Osteoblast (primary cell): ENCODE measurements at regions not wholly inside any gene's neighbourhood (a gene's known extent, or its start where the extent isn't known, plus 50 kb on each side); places are given as distances from the start of the nearest gene placed in this dataset.

ENCODE experiments used
- DNase-seq: peaks from one replicate; pipeline ENCODE4 v3.0.0; 2011; ENCODE audit warnings: low spot score, mixed read lengths; ENCODE audit not compliant: insufficient read length; ENCODE audit errors: missing footprints
- H2AFZ ChIP-seq: 2 replicates; pipeline ENCODE4 v1.6.0; 2011; ENCODE audit warnings: mild to moderate bottlenecking, low read length
- H3K27ac ChIP-seq: 2 replicates; pipeline ENCODE4 v1.5.1; 2011; ENCODE audit warnings: mild to moderate bottlenecking, low read depth, low read length, moderate library complexity
- H3K27me3 ChIP-seq: 2 replicates; pipeline ENCODE4 v1.6.0; 2012; ENCODE audit warnings: mild to moderate bottlenecking, control low read depth, inconsistent platforms, low read length, moderate library complexity; ENCODE audit not compliant: insufficient read depth
- H3K36me3 ChIP-seq: 2 replicates; pipeline ENCODE4 v1.5.1; 2011; ENCODE audit warnings: mild to moderate bottlenecking, low read length, control low read depth, moderate library complexity; ENCODE audit not compliant: insufficient read depth
- H3K4me1 ChIP-seq: 2 replicates; pipeline ENCODE4 v1.5.1; 2011; ENCODE audit warnings: mild to moderate bottlenecking, low read length, control low read depth, moderate library complexity; ENCODE audit not compliant: insufficient read depth
- H3K4me2 ChIP-seq: 2 replicates; pipeline ENCODE4 v1.6.0; 2011; ENCODE audit warnings: mild to moderate bottlenecking, low read length; ENCODE audit not compliant: insufficient read depth
- H3K4me3 ChIP-seq: fragments of 200-600 bp; sonication (generic); 3 replicates; pipeline ENCODE4 v1.5.1; 2012; ENCODE audit warnings: mild to moderate bottlenecking, low read length, inconsistent platforms; ENCODE audit not compliant: insufficient read depth
- H3K79me2 ChIP-seq: 2 replicates; pipeline ENCODE4 v1.6.0; 2012; ENCODE audit warnings: mild to moderate bottlenecking, low read length, control low read depth, inconsistent platforms; ENCODE audit not compliant: insufficient read depth
- H3K9me3 ChIP-seq: 2 replicates; pipeline ENCODE4 v1.5.1; 2011; ENCODE audit warnings: low read depth, low read length, control low read depth
- H4K20me1 ChIP-seq: 2 replicates; pipeline ENCODE4 v1.6.0; 2012; ENCODE audit warnings: mild to moderate bottlenecking, low read length, control low read depth; ENCODE audit not compliant: insufficient read depth
- CTCF ChIP-seq: IDR thresholded peaks from 2 replicates; pipeline ENCODE4 v1.5.1; 2011; ENCODE audit warnings: mild to moderate bottlenecking, low read depth, low read length, moderate library complexity; ENCODE audit errors: extremely low read depth

GRCh38 chr6:17200395-17200794 is 80.8 kb upstream of the RBM24 start:
- no peaks in the 10 kb centered on the region for H3K27me3 ChIP-seq
- no peaks in the 10 kb centered on the region for H3K4me1 ChIP-seq
- H4K20me1 ChIP-seq: no peaks in the 10 kb centered on the region
- H2AFZ ChIP-seq: no peak overlapping the region
- no peak overlapping the region for H3K4me2 ChIP-seq
- no peaks in the 10 kb centered on the region for H3K36me3 ChIP-seq
- H3K9me3 ChIP-seq: no peaks in the 10 kb centered on the region
- no peak overlapping the region for H3K4me3 ChIP-seq
- TF ChIP-seq CTCF: no peak
- DNase-seq: no peak
- no peaks in the 10 kb centered on the region for H3K79me2 ChIP-seq
- no peak overlapping the region for H3K27ac ChIP-seq

- Histone ChIP-seq H3K4me3 (no peak overlapping the region), H3K4me2 (peak overlapping the region; percentile 18), H2AFZ (peak overlapping the region; percentile 29), H3K27me3 (no peaks in the 10 kb centered on the region), H4K20me1 (no peaks in the 10 kb centered on the region), H3K9me3 (no peaks in the 10 kb centered on the region), H3K27ac (no peak overlapping the region), H3K79me2 (no peaks in the 10 kb centered on the region), H3K4me1 (no peaks in the 10 kb centered on the region), H3K36me3 (no peaks in the 10 kb centered on the region)
- DNase-seq: no peak
- no peak for TF ChIP-seq CTCF
Measured at GRCh38 chr6:17202526-17202925, 78.6 kb upstream of the RBM24 start.

GRCh38 chr6:17204533-17204932 is 76.6 kb upstream of the RBM24 start:
- DNase-seq: no peak
- no peaks in the 10 kb centered on the region for H3K36me3 ChIP-seq
- H3K4me2 ChIP-seq: no peak overlapping the region
- no peaks in the 10 kb centered on the region for H4K20me1 ChIP-seq
- H3K4me1 ChIP-seq: no peaks in the 10 kb centered on the region
- H3K79me2 ChIP-seq: no peaks in the 10 kb centered on the region
- no peak overlapping the region for H3K4me3 ChIP-seq
- no peak overlapping the region for H3K27ac ChIP-seq
- no peaks in the 10 kb centered on the region for H3K27me3 ChIP-seq
- no peaks in the 10 kb centered on the region for H3K9me3 ChIP-seq
- no peak for TF ChIP-seq CTCF
- H2AFZ ChIP-seq: no peak overlapping the region

- Histone ChIP-seq H3K27ac (no peak overlapping the region), H3K9me3 (no peaks in the 10 kb centered on the region), H3K4me2 (no peak overlapping the region), H2AFZ (no peak overlapping the region), H3K27me3 (no peaks in the 10 kb centered on the region), H3K79me2 (no peaks in the 10 kb centered on the region), H3K4me3 (no peak overlapping the region), H4K20me1 (no peaks in the 10 kb centered on the region), H3K4me1 (no peaks in the 10 kb centered on the region), H3K36me3 (no peaks in the 10 kb centered on the region)
- TF ChIP-seq CTCF: no peak
- DNase-seq: no peak
Measured at GRCh38 chr6:17206566-17207072, 74.5 kb upstream of the RBM24 start.
